OCI-LY7 (cell line): ENCODE measurements at regions not wholly inside any gene's neighbourhood (a gene's known extent, or its start where the extent isn't known, plus 50 kb on each side); places are given as distances from the start of the nearest gene placed in this dataset.

Experiments used
- CTCF ChIP-seq: fragments of 200-600 bp; sonication (generic); conservative IDR thresholded peaks from 2 replicates; pipeline ENCODE4 v1.5.1; 2014; ENCODE audit warnings: mild to moderate bottlenecking, antibody characterized with exemption, low read length, moderate library complexity, mixed read lengths
- EZH2phosphoT487 ChIP-seq: fragments of 200-600 bp; sonication (generic); IDR thresholded peaks from 2 replicates; pipeline ENCODE4 v1.6.1; 2018; ENCODE audit warnings: low read depth, borderline replicate concordance, mild to moderate bottlenecking, mixed run types, antibody characterized with exemption, low read length, moderate library complexity, mixed read lengths

- no peak for TF ChIP-seq CTCF
- TF ChIP-seq EZH2phosphoT487 = no peak
Observed at GRCh38 chr2:104930732-104931131, 76.8 kb downstream of the POU3F3 start.
